Epithelial cell of esophagus (primary cell): ENCODE measurements at regions not wholly inside any gene's neighbourhood (a gene's known extent, or its start where the extent isn't known, plus 50 kb on each side); places are given as distances from the start of the nearest gene placed in this dataset.

ENCODE experiments used
- DNase-seq: peaks from one replicate; pipeline ENCODE4 v3.0.0; 2010; ENCODE audit warnings: low read depth
- H3K4me3 ChIP-seq: 2 replicates; pipeline ENCODE4 v1.5.1; 2011; ENCODE audit warnings: mild to moderate bottlenecking, low read length, control low read depth
- CTCF ChIP-seq: IDR thresholded peaks from 2 replicates; pipeline ENCODE4 v1.5.1; 2011; ENCODE audit warnings: low read depth, mild to moderate bottlenecking, low read length, control low read depth, inconsistent platforms; ENCODE audit not compliant: insufficient read depth; ENCODE audit errors: missing control alignments

- no peak for TF ChIP-seq CTCF
- peak; percentile 27 for DNase-seq
Observed at GRCh38 chr2:205848601-205849000, 166.3 kb downstream of the NRP2 start.

More at GRCh38 chr2:205848601-205849000, 166.3 kb downstream of the NRP2 start:
- no peak overlapping the region for H3K4me3 ChIP-seq
